ENCODE measurements at regions not wholly inside any gene's neighbourhood (a gene's known extent, or its start where the extent isn't known, plus 50 kb on each side); places are given as distances from the start of the nearest gene placed in this dataset.
"Not testable (repeated sequence)": the region's sequence is repeated elsewhere in the genome, so short reads cannot be mapped to it uniquely, and the experiment has no call there.

DNA sequence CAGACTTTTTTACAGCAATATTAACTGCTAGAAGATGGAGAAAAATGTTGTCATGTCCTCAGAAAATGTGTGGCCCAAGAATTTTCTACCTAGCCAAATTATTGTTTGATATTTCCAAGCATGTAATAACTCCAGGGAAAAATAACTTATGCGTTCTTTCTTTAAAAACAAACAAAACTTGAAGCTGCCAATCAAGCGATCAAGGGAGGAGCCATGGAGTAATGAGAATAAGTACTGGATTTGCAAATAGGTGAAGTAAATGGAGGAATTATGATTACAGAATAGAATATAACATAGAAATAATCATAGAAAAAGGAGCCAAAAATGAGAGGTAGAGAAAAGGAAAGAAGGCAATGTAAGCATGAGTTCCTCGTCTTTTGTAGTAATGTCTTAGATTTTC lies 225.3 kb downstream of the DLEU7 start:
- no peak for DNase-seq

DNA sequence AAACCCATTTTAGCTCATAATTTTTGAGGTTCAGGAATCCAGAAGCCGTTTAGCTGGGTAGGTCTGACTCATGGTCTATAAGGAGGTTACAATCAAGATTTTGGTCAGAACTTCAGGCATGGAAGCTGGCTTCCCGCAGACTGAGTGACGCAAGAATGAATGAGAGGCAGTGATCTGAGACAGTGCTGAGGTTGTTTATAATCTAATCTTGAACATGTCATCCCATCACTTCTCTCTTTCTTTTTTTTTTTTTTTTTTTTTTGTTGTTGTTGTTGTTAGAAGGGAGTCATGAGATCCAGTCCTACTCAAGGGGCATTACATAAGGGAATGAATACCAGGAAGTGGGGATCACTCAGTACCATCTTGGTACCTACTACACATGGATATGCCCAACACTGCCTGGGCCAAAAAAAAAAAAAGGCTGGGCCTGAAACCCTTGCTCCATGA lies 217.4 kb downstream of the DLEU7 start:
- DNase-seq, result no peak

DNA sequence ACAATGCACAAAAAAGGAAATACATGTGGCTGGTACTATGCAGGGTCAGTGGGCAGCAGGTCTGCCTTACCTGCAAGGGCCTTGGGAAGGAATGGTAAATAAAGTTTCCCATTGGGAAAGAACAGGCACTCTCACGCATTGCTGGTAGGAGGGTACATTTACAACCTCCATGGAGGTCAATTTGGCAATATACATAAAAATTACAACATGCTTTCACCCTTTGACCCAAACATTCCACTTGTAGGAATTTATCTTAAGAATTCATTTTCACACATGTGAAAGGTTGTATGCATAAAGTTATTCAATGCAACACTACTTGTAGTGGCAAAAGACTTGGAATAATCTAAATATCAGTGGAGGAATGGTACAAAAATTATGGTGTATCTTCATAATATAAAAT lies 216.4 kb downstream of the DLEU7 start:
- no peak for DNase-seq

- not testable (repeated sequence) for DNase-seq
Measured at GRCh38 chr13:50628512-50628911, 215.0 kb downstream of the DLEU7 start.

GRCh38 chr13:50629497-50629896 lies 214.0 kb downstream of the DLEU7 start:
- DNase-seq, result no peak

GRCh38 chr13:50629966-50630365 lies 213.5 kb downstream of the DLEU7 start:
- DNase-seq, result no peak

- no peak for DNase-seq
Measured at GRCh38 chr13:50631041-50631440, 212.5 kb downstream of the DLEU7 start.

DNA sequence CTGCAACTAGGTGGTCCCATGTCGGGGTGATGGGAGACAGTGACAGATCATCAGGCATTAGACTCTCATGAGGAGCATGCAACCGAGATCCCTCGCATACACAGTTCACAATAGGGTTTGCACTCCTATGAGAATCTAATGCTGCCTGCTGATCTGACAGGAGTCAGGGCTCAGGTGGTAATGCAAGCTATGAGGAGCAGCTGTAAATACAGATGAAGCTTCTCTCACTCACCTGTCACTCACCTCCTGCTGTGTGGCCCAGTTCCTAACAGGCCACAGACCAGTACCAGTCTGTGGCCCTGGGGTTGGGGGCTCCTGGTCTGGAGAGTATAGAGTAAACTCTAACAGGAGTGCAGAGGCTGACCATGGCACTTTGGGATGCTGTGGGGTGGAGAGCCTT lies 209.2 kb downstream of the DLEU7 start:
- no peak for DNase-seq

GRCh38 chr13:50635504-50635903 lies 208.0 kb downstream of the DLEU7 start:
- no peak for DNase-seq

DNA sequence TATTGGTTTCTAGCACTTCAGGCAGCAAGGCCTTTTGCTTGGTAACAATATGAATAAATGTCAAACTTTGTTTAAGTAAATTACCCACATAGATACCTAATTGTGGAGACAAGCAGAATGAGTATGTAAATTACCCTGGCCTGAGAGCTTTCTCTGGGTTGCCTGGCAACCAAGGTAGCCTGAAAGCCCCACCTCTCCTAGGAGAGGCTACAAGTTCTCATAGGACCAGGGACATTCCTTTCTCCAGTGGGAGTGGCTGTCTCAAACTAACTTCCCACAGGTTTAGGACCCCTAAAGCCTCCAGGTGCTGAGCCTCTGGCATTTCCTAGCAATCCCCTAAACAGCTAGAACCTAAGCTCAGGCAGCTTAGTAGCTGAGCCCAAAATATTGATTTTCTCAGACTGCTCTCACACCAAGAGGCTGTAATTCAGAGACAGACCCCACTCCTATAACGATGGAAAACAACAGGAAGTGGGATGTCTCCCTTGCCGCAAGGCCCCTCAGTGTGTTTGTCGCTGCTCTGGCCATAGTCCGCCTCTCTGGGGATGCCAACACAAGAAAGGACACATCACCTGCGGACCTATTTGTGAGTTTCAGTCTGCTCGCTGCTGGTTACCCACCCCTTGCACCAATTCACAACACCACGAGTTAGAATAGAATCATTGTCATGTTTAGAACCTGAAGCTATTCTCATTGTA lies 207.3 kb downstream of the DLEU7 start:
- no peak for DNase-seq

GRCh38 chr13:50643060-50643459 lies 200.4 kb downstream of the DLEU7 start:
- DNase-seq, result no peak

DNA sequence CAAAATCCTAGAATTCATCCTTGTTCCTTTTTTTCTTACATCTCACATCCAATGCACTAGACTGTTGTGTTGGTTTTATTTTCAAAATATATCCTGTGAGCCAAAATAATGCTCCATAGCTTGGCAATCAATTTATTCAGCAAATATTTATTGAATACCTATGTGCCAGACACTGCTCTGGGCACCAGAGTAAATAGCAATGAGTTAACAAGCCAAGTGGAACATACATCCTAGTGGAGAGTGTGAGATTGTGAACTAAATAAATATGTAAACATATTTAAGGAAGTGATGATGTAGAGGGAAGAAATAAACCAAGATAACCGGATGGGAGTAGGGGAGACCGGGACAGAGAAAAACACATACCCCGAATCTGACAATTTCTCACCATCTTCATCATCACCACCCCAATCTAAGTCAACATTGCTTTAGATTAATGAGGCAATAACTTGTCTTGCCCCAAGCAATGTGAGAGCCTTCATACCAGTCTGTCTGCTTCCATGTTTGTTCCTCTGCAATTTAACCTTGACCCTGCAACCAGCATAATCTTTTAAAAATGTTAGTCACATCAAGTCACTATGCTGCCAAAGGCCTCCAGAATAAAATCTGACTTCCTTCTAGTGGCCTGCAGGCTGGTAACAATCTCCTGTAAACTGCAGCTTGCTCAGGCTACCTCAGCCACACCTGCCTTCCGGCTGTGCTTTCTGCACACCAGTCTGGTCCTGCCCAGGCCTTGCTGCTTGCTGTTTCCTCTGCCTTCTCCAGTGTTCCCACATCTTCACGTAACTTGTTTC lies 199.2 kb downstream of the DLEU7 start:
- no peak for DNase-seq

DNA sequence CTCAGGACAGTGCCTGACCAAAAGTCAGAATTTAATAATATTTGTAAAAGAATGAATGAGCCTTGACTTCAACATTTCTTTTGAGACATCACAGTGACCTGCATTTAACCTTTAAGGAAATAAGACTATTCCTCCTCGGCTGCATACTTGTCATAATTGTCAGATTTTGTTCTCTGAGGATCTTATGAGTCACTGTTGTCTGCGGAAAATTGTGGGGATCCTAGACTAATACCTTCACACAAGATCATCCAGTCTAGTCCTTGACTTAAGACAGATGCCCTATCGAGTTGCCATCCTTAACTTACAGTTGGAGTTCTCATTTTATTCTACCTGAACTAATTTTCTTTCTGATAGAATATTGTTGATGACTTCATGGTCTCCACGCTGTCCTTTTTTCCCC lies 198.4 kb downstream of the DLEU7 start:
- no peak for DNase-seq

GRCh38 chr13:50646070-50646469 lies 197.4 kb downstream of the DLEU7 start:
- no peak for DNase-seq

DNA sequence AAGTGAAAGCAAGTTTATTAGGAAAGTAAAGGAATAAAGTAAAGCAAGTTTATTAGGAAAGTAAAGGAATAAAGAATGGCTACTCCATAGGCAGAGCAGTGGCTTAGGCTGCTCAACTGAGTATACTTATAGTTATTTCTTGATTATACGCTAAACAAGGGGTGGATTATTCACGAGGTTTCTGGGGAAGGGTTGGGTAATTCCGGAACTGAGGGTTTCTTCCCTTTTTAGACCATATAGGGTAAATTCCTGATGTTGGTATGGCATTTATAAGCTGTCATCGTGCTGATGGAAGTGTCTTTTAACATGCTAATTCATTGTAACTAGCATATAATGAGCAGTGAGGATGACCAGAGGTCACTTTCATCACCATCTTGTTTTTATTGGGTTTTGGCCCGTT lies 194.3 kb downstream of the DLEU7 start:
- DNase-seq, result no peak

- DNase-seq, result no peak
Measured at GRCh38 chr13:50650592-50651504, 192.6 kb downstream of the DLEU7 start.

DNA sequence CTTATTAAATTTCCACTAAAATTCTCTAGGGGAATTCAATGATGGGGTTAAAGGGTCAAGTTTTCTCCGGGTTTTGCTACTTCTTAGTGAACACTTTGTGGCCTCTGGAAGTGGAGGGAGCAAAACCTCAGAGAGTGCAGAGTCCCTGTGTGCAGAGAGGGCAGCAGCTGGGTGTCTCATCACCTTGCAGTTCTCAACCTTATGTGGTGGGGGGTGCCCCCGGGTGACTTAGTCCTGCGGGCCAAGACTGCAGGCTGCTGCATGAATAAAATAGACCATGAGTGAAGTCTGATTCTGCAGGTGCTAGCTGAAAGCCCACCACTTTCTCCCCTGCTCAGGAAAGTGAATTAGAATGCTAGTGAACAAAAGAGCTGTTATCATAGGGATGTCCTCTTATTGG lies 191.6 kb downstream of the DLEU7 start:
- no peak for DNase-seq

GRCh38 chr13:50654331-50654730 lies 189.2 kb downstream of the DLEU7 start:
- DNase-seq, result no peak

DNA sequence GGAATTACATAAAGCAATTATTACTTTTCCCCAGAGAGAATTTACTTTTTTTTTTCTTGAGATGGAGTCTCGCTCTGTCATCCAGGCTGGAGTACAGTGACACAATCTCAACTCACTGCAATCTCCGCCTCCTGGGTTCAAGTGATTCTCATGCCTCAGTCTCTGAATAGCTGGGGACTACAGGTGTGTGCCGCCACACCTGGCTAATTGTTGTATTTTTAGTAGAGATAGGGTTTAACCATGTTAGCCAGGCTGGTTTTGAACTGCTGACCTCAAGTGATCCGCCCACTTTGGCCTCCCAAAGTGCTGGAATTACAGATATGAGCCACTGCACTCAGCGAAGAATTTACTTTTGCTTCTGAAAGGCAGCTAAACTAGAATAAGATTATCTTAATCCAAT lies 181.6 kb downstream of the DLEU7 start:
- DNase-seq, result not testable (repeated sequence)

DNA sequence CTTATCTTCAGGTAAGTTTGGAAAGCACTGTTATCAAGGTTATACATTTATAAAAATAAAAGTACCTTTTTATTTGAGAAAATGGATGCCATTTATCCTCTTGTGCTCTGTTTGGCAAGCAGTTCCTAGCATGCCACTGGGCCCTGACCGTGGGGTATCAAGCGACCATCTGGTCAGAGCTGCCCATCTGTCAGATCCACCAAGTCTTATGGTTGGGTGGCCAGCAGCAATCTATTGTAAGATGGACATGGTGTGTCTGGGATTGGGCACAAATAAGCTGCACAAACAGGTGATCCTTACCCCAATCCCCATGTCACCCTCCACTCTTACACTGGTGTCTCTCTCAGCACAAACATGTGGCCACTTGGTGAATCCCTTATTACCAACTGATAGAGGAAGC lies 178.5 kb downstream of the DLEU7 start:
- DNase-seq, result no peak

GRCh38 chr13:50668049-50668448 lies 175.4 kb downstream of the DLEU7 start:
- DNase-seq, result no peak

DNA sequence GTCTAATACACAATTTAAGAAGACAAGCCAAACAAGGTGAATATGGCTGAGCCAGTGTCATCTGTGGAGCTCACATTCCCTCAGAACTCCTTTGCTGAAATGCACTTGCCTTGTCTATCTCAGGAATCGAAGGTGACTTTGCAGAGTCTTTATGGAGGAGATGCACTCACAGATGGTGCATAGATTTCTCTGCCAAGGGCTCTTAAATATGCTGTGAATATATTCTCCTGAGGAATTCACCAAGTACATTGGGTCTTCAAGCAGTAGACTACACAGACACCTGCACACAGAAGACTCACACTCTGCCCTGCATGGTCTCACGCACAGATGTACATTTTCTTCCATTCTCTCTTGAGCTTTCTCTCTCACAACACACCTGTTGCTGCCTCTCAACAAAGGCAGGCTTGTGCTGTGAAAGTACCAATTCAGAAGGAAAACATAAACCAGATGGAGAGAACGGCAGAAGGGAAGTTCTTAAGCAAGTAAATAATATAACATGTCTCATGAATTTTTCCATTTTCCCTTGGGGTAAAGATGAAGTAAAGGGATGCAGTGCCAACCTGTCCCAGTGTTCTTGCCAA lies 174.7 kb downstream of the DLEU7 start:
- no peak for DNase-seq

GRCh38 chr13:50670272-50670671 lies 173.2 kb downstream of the DLEU7 start:
- DNase-seq, result no peak
